ENCODE measurements at regions not wholly inside any gene's neighbourhood (a gene's known extent, or its start where the extent isn't known, plus 50 kb on each side); places are given as distances from the start of the nearest gene placed in this dataset.
"Not testable (repeated sequence)": the region's sequence is repeated elsewhere in the genome, so short reads cannot be mapped to it uniquely, and the experiment has no call there.

- H3K4me3 ChIP-seq (replicated peaks; ENCODE audit: low read depth, low read length): no peak overlapping the region
- H3K36me3 ChIP-seq (ENCODE audit: control insufficient read depth, insufficient read depth, low read length): no peaks in the 10 kb centered on the region
- H3K27me3 ChIP-seq (replicated peaks; ENCODE audit: control insufficient read depth, insufficient read depth, low read length): no peaks in the 10 kb centered on the region
- TF ChIP-seq CTCF (IDR thresholded peaks at IDR 0.05; ENCODE audit: insufficient read depth, low read length, poor library complexity, severe bottlenecking): no peak
- DNase-seq (ENCODE audit: extremely low read depth, insufficient read length): no peak
Measured at GRCh38 chr11:38700111-38700510, 2102.1 kb upstream of the RAG2 start.

GRCh38 chr11:38693306-38693705, 2095.3 kb upstream of the RAG2 start:
- TF ChIP-seq CTCF (IDR thresholded peaks at IDR 0.05; ENCODE audit: insufficient read depth, low read length, poor library complexity, severe bottlenecking): no peak
- no peak for DNase-seq (ENCODE audit: extremely low read depth, insufficient read length)
- H3K27me3 ChIP-seq (replicated peaks; ENCODE audit: control insufficient read depth, insufficient read depth, low read length): no peaks in the 10 kb centered on the region
- H3K4me3 ChIP-seq (replicated peaks; ENCODE audit: low read depth, low read length): no peak overlapping the region
- no peaks in the 10 kb centered on the region for H3K36me3 ChIP-seq (ENCODE audit: control insufficient read depth, insufficient read depth, low read length)

DNA sequence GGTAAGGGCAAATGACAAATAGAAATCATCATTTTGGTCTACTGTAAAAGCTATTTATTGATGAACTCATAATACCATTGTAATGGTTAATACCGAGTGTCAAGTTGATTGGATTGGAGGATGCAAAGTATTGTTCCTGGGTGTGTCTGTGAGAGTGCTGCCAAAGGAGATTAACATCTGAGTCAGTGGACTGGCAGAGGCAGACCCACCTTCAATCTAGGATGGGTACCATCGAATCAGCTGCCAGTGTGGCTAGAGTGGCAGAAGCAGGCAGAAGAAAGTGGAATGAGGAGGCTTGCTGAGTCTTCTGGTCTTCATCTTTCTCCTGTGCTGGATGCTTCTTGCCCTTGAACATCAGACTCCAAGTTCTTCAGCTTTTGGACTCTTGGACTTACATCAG, 2092.2 kb upstream of the RAG2 start:
- H3K4me3 ChIP-seq (replicated peaks; ENCODE audit: low read depth, low read length); DNase-seq (ENCODE audit: extremely low read depth, insufficient read length); H3K36me3 ChIP-seq (ENCODE audit: control insufficient read depth, insufficient read depth, low read length); H3K27me3 ChIP-seq (replicated peaks; ENCODE audit: control insufficient read depth, insufficient read depth, low read length): not testable (repeated sequence)

DNA sequence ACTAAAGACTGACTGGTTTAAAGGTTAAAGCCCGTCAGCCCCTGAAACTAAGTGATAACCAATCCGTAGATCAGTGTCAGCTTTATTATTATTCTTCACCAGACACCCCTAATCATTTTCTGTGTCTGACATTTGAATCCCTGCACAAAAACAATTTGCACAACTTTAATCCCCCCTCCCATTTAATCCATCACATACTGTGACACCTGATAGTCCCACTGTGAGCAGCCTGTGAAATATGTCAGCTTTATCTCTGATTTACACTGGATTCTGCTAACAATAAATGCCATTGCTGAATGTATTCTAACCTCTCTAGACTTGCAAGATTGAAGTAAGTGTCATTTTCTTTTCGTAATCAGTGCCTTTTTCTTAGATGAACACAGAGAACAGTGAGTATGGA, 2089.0 kb upstream of the RAG2 start:
- Histone ChIP-seq H3K27me3 (replicated peaks; ENCODE audit: control insufficient read depth, insufficient read depth, low read length) (no peaks in the 10 kb centered on the region), H3K4me3 (replicated peaks; ENCODE audit: low read depth, low read length) (no peak overlapping the region), H3K36me3 (ENCODE audit: control insufficient read depth, insufficient read depth, low read length) (no peaks in the 10 kb centered on the region)
- no peak for TF ChIP-seq CTCF (IDR thresholded peaks at IDR 0.05; ENCODE audit: insufficient read depth, low read length, poor library complexity, severe bottlenecking)
- DNase-seq (ENCODE audit: extremely low read depth, insufficient read length): no peak

DNA sequence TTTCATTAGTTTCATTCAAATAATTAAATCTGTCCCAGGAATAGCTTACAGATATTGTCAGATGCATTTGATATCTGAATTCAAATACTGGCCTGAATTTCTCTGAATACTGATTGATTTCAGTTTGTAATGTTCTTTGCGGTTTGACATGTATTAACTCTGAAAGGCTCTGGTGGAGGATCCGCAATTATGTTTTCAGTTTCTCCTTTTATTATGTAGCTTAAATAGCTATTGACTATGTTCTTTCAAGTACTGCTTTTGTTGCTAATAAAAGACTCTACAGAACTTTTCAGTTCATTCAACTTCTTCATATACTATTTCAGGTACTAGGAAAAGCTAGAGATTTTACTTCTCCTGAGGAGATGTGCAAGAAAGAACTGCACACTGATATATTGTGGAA, 2085.4 kb upstream of the RAG2 start:
- no peak for TF ChIP-seq CTCF (IDR thresholded peaks at IDR 0.05; ENCODE audit: insufficient read depth, low read length, poor library complexity, severe bottlenecking)
- H3K27me3 ChIP-seq (replicated peaks; ENCODE audit: control insufficient read depth, insufficient read depth, low read length): no peaks in the 10 kb centered on the region
- H3K4me3 ChIP-seq (replicated peaks; ENCODE audit: low read depth, low read length): no peak overlapping the region
- no peak for DNase-seq (ENCODE audit: extremely low read depth, insufficient read length)
- H3K36me3 ChIP-seq (ENCODE audit: control insufficient read depth, insufficient read depth, low read length): no peaks in the 10 kb centered on the region

- TF ChIP-seq CTCF (IDR thresholded peaks at IDR 0.05; ENCODE audit: insufficient read depth, low read length, poor library complexity, severe bottlenecking): no peak
Measured at GRCh38 chr11:38680746-38681145, 2082.7 kb upstream of the RAG2 start.

More at GRCh38 chr11:38680746-38681145, 2082.7 kb upstream of the RAG2 start:
- no peak for DNase-seq (ENCODE audit: extremely low read depth, insufficient read length)
- Histone ChIP-seq H3K4me3 (replicated peaks; ENCODE audit: low read depth, low read length) (no peak overlapping the region), H3K36me3 (ENCODE audit: control insufficient read depth, insufficient read depth, low read length) (no peaks in the 10 kb centered on the region), H3K27me3 (replicated peaks; ENCODE audit: control insufficient read depth, insufficient read depth, low read length) (no peaks in the 10 kb centered on the region)

All from GM06990 (cell line).